GM12878 (cell line): ENCODE measurements at regions not wholly inside any gene's neighbourhood (a gene's known extent, or its start where the extent isn't known, plus 50 kb on each side); places are given as distances from the start of the nearest gene placed in this dataset.

Experiments
- ATAC-seq: fragments of 200-7000 bp; cut with Tn5 transposase; 3 replicates; pipeline ENCODE4 v1.9.1; 2020; ENCODE audit warnings: mild to moderate bottlenecking, moderate library complexity
- BruUV-seq: library from RNA; stranded (reverse); fragments of 400-500 nt; replicated peaks from 2 replicates; lab custom pipeline; 2021; lab: Mats Ljungman, UMichigan
- CTCF ChIA-PET: fragments of 300-600 bp; sonication (Branson Sonifier 250); formaldehyde crosslinking; extraction: SDS; loops from one replicate; lab custom pipeline; 2021; ENCODE audit warnings: inconsistent platforms; lab: Yijun Ruan, JAX
- POLR2A ChIA-PET: fragments of 350-600 bp; formaldehyde crosslinking; extraction: SDS; loops from one replicate; lab custom pipeline; 2021; ENCODE audit warnings: inconsistent platforms; lab: Charles Lee
- RAD21 ChIA-PET: fragments of 300-600 bp; sonication (Branson Sonifier 250); formaldehyde crosslinking; loops from one replicate; lab custom pipeline; 2023; ENCODE audit warnings: antibody characterized with exemption; ENCODE audit not compliant: unreplicated experiment; lab: Charles Lee
- SMC1A ChIA-PET: fragments of 300-600 bp; sonication (Branson Sonifier 250); formaldehyde crosslinking; loops from one replicate; lab custom pipeline; 2023; ENCODE audit not compliant: unreplicated experiment, uncharacterized antibody; lab: Charles Lee
- DNase-seq: peaks from one replicate; pipeline ENCODE4 v3.0.0-alpha.2; 2011; ENCODE audit warnings: low read depth, low spot score
- FAIRE-seq: peaks from 3 replicates; lab custom pipeline; 2011; peaks lifted over from hg19 to GRCh38; lab: Jason Lieb, UNC
- H2AFZ ChIP-seq: 2 replicates; pipeline ENCODE4 v1.6.0; 2011; ENCODE audit warnings: low read depth, low read length, control low read depth; ENCODE audit not compliant: control insufficient read depth
- H3K27ac ChIP-seq: 2 replicates; pipeline ENCODE4 v1.5.1; 2011; ENCODE audit warnings: control low read depth; ENCODE audit not compliant: control insufficient read depth, insufficient read depth
- H3K27me3 ChIP-seq, 2 experiments: replicated peaks in 1 of 2; 2 replicates each; pipeline versions ENCODE4 v1.6.0 to v1.6.1; 2011; ENCODE audit warnings: low read length in 1 of 2; ENCODE audit not compliant: control insufficient read depth in 2 of 2, insufficient read depth in 2 of 2
- H3K36me3 ChIP-seq, 2 experiments: 2 replicates each; pipeline ENCODE4 v1.5.1; 2011; ENCODE audit warnings: low read length in 1 of 2; ENCODE audit not compliant: control insufficient read depth in 2 of 2, insufficient read depth in 2 of 2
- H3K4me1 ChIP-seq: 2 replicates; pipeline ENCODE4 v1.6.1; 2011; ENCODE audit warnings: mild to moderate bottlenecking, low read length, moderate library complexity, mixed read lengths; ENCODE audit not compliant: control insufficient read depth, insufficient read depth
- H3K4me2 ChIP-seq: 2 replicates; pipeline ENCODE4 v1.6.0; 2011; ENCODE audit warnings: control low read depth; ENCODE audit not compliant: control insufficient read depth, insufficient read depth
- H3K4me3 ChIP-seq: fragments of 200-600 bp; sonication (generic); 2 replicates; pipeline ENCODE4 v1.5.1; 2016
- H3K79me2 ChIP-seq: 2 replicates; pipeline ENCODE4 v1.6.0; 2011; ENCODE audit warnings: low read length; ENCODE audit not compliant: control insufficient read depth, insufficient read depth
- H3K9ac ChIP-seq: 2 replicates; pipeline ENCODE4 v1.8.0; 2011; ENCODE audit warnings: low read length, control low read depth, mixed read lengths; ENCODE audit not compliant: control insufficient read depth, insufficient read depth
- H3K9me3 ChIP-seq: replicated peaks from 3 replicates; pipeline ENCODE4 v1.5.1; 2011; ENCODE audit warnings: mild to moderate bottlenecking, low read length; ENCODE audit not compliant: control insufficient read depth, insufficient read depth
- H4K20me1 ChIP-seq: 2 replicates; pipeline ENCODE4 v1.6.0; 2011; ENCODE audit not compliant: control insufficient read depth, insufficient read depth
- MXI1 ChIP-seq: fragments of 150-350 bp; IDR thresholded peaks from 2 replicates; pipeline ENCODE4 v1.6.1; 2011; ENCODE audit warnings: low read depth, mild to moderate bottlenecking, inconsistent platforms, low read length, improper control_type of control experiment
- POLR2AphosphoS2 ChIP-seq: IDR thresholded peaks from 2 replicates; pipeline ENCODE4 v1.6.1; 2011; ENCODE audit warnings: low read depth, mild to moderate bottlenecking, low read length, improper control_type of control experiment, moderate library complexity
- RFX5 ChIP-seq: IDR thresholded peaks from 2 replicates; pipeline ENCODE4 v1.6.1; 2011; ENCODE audit warnings: low read depth, low read length, improper control_type of control experiment
- SMC3 ChIP-seq: IDR thresholded peaks from 2 replicates; pipeline ENCODE4 v1.6.1; 2011; ENCODE audit warnings: low read length, improper control_type of control experiment, borderline replicate concordance
- STAT1 ChIP-seq: fragments of 450-650 bp; conservative IDR thresholded peaks from 2 replicates; pipeline ENCODE4 v1.6.1; 2014; ENCODE audit warnings: antibody characterized with exemption, mild to moderate bottlenecking
- TARDBP ChIP-seq: IDR thresholded peaks from 2 replicates; pipeline ENCODE4 v1.6.1; 2016; ENCODE audit warnings: borderline replicate concordance
- WRNIP1 ChIP-seq: IDR thresholded peaks from 2 replicates; pipeline ENCODE4 v1.6.1; 2011; ENCODE audit warnings: low read depth, low read length, improper control_type of control experiment, borderline replicate concordance
- ZNF274 ChIP-seq: IDR thresholded peaks from one replicate; pipeline ENCODE4 v1.8.0; 2011; ENCODE audit not compliant: insufficient read length, insufficient read depth
- WGBS: methylation state at CpG from one replicate; pipeline ENCODE4 v1.1.6; 2016; ENCODE audit warnings: low lambda C conversion rate; ENCODE audit not compliant: insufficient replicate concordance, insufficient coverage; ENCODE audit errors: missing lambda C conversion rate; 5-methylcytosine and 5-hydroxymethylcytosine counted together
- in situ Hi-C: fragments of 300-500 bp; cut with MboI; formaldehyde crosslinking; loops from 9 replicates; pipeline ENCODE4 v1.14.3; 2018; ENCODE audit warnings: mixed read lengths
- intact Hi-C: fragments of 100-400 bp; cut with micrococcal nuclease; formaldehyde crosslinking; loops from one replicate; pipeline ENCODE4 v1.14.2; 2022; ENCODE audit not compliant: unreplicated experiment
- TF ChIP-seq, protein P1 (sequence below): IDR thresholded peaks from 2 replicates; pipeline ENCODE4 v1.6.1; 2011; ENCODE audit warnings: low read depth, low read length, improper control_type of control experiment, borderline replicate concordance
- TF ChIP-seq, protein P2 (sequence below): fragments of 450-650 bp; IDR thresholded peaks from 2 replicates; pipeline ENCODE4 v1.6.1; 2016; ENCODE audit warnings: mild to moderate bottlenecking
- TF ChIP-seq, protein P3 (sequence below): IDR thresholded peaks from 2 replicates; pipeline ENCODE4 v1.6.1; 2012; ENCODE audit warnings: mild to moderate bottlenecking, low read depth, low read length
- TF ChIP-seq, protein P4 (sequence below): fragments of 150-350 bp; IDR thresholded peaks from 2 replicates; pipeline ENCODE4 v1.6.1; 2014; ENCODE audit warnings: mild to moderate bottlenecking, low read depth, low read length

DNA sequence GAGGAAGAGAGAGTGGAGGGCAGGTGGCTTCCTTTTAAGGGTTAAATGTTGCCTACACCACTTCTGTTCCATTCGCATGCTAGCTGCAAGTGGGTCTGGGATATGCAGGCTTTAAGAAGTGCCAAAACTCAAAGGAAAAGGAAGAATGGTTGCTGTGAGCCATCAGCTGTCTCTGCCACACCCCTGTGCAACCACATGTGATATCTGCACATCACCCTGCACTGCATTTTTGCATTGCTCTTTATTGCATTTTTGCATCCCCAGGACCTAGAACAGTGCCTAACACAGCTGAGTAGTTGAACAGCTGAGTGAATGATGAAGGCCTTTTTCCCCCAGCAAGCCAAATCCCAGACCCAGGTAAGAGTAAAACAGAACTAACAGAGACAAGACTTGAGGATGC lies 136.1 kb downstream of the ZIC5 start:
- no peak for DNase-seq
- no peak overlapping the region for H2AFZ ChIP-seq
- H3K27ac ChIP-seq, result no peak overlapping the region
- WGBS, result 95% methylated on average over 1 of the region's 1 CpG
- CTCF ChIA-PET, result no interaction called here
- H3K4me1 ChIP-seq, result no peaks in the 10 kb centered on the region
- no peak overlapping the region for H3K9ac ChIP-seq
- no peak for ATAC-seq
- RAD21 ChIA-PET, result no interaction called here
- H3K36me3 ChIP-seq, result no peaks in the 10 kb centered on the region
- BruUV-seq, result no TSS peak
- no peaks in the 10 kb centered on the region for H3K9me3 ChIP-seq
- H3K4me3 ChIP-seq, result no peak overlapping the region
- POLR2A ChIA-PET, result no interaction called here
- H3K27me3 ChIP-seq, result no peaks in the 10 kb centered on the region
- TF ChIP-seq TARDBP (no peak), ZNF274 (no peak), POLR2AphosphoS2 (no peak), MXI1 (no peak), SMC3 (no peak), STAT1 (no peak), WRNIP1 (no peak), RFX5 (no peak)
- TF ChIP-seq, protein P1, sequence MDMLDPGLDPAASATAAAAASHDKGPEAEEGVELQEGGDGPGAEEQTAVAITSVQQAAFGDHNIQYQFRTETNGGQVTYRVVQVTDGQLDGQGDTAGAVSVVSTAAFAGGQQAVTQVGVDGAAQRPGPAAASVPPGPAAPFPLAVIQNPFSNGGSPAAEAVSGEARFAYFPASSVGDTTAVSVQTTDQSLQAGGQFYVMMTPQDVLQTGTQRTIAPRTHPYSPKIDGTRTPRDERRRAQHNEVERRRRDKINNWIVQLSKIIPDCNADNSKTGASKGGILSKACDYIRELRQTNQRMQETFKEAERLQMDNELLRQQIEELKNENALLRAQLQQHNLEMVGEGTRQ, result no peak
- TF ChIP-seq, protein P2, sequence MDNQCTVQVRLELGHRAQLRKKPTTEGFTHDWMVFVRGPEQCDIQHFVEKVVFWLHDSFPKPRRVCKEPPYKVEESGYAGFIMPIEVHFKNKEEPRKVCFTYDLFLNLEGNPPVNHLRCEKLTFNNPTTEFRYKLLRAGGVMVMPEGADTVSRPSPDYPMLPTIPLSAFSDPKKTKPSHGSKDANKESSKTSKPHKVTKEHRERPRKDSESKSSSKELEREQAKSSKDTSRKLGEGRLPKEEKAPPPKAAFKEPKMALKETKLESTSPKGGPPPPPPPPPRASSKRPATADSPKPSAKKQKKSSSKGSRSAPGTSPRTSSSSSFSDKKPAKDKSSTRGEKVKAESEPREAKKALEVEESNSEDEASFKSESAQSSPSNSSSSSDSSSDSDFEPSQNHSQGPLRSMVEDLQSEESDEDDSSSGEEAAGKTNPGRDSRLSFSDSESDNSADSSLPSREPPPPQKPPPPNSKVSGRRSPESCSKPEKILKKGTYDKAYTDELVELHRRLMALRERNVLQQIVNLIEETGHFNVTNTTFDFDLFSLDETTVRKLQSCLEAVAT, result no peak
- TF ChIP-seq, protein P3, sequence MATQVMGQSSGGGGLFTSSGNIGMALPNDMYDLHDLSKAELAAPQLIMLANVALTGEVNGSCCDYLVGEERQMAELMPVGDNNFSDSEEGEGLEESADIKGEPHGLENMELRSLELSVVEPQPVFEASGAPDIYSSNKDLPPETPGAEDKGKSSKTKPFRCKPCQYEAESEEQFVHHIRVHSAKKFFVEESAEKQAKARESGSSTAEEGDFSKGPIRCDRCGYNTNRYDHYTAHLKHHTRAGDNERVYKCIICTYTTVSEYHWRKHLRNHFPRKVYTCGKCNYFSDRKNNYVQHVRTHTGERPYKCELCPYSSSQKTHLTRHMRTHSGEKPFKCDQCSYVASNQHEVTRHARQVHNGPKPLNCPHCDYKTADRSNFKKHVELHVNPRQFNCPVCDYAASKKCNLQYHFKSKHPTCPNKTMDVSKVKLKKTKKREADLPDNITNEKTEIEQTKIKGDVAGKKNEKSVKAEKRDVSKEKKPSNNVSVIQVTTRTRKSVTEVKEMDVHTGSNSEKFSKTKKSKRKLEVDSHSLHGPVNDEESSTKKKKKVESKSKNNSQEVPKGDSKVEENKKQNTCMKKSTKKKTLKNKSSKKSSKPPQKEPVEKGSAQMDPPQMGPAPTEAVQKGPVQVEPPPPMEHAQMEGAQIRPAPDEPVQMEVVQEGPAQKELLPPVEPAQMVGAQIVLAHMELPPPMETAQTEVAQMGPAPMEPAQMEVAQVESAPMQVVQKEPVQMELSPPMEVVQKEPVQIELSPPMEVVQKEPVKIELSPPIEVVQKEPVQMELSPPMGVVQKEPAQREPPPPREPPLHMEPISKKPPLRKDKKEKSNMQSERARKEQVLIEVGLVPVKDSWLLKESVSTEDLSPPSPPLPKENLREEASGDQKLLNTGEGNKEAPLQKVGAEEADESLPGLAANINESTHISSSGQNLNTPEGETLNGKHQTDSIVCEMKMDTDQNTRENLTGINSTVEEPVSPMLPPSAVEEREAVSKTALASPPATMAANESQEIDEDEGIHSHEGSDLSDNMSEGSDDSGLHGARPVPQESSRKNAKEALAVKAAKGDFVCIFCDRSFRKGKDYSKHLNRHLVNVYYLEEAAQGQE, result no peak
- TF ChIP-seq, protein P4, sequence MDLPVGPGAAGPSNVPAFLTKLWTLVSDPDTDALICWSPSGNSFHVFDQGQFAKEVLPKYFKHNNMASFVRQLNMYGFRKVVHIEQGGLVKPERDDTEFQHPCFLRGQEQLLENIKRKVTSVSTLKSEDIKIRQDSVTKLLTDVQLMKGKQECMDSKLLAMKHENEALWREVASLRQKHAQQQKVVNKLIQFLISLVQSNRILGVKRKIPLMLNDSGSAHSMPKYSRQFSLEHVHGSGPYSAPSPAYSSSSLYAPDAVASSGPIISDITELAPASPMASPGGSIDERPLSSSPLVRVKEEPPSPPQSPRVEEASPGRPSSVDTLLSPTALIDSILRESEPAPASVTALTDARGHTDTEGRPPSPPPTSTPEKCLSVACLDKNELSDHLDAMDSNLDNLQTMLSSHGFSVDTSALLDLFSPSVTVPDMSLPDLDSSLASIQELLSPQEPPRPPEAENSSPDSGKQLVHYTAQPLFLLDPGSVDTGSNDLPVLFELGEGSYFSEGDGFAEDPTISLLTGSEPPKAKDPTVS, result no peak
- SMC1A ChIA-PET, result no interaction called here
- in situ Hi-C loops (no loop called here), intact Hi-C loops (no loop called here)
- H3K79me2 ChIP-seq, result no peaks in the 10 kb centered on the region
- no peaks in the 10 kb centered on the region for H4K20me1 ChIP-seq
- FAIRE-seq, result no peak
- H3K4me2 ChIP-seq, result no peak overlapping the region
